AG09309 (cell line): ENCODE measurements at regions not wholly inside any gene's neighbourhood (a gene's known extent, or its start where the extent isn't known, plus 50 kb on each side); places are given as distances from the start of the nearest gene placed in this dataset.
"Not testable (repeated sequence)": the region's sequence is repeated elsewhere in the genome, so short reads cannot be mapped to it uniquely, and the experiment has no call there.

Experiments used
- DNase-seq: peaks from one replicate; pipeline ENCODE4 v3.0.0-alpha.2; 2010; ENCODE audit warnings: low read depth
- H3K4me3 ChIP-seq: 2 replicates; pipeline ENCODE4 v1.5.1; 2011; ENCODE audit warnings: mild to moderate bottlenecking, low read depth, low read length, moderate library complexity; ENCODE audit not compliant: control insufficient read depth
- TF ChIP-seq, protein P1 (sequence below): IDR thresholded peaks from 2 replicates; pipeline ENCODE4 v1.5.1; 2011; ENCODE audit warnings: mild to moderate bottlenecking, low read depth, low read length, inconsistent platforms; ENCODE audit not compliant: insufficient read depth, control insufficient read depth; ENCODE audit errors: missing control alignments

DNA sequence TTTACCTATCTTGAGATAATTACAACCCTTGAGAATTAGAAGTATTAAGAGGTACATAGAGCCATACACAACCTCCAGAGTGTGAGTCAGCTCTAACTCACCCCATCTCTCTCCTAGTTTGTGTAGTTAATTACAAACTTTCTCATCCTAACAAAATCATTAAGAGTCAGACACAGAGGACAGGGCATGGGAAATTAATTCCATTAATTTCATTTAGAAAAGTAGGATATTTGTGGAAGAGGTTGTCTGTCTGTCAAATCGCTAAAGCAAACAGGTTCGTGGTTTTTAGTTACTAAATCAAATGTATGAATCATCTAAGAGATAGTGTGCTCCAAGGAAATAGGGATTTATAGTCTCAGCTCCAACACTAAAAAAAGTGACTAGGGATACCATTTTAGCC, 1261.4 kb upstream of the TENM4 start:
- H3K4me3 ChIP-seq: no peak overlapping the region
- DNase-seq: no peak
- TF ChIP-seq, protein P1, sequence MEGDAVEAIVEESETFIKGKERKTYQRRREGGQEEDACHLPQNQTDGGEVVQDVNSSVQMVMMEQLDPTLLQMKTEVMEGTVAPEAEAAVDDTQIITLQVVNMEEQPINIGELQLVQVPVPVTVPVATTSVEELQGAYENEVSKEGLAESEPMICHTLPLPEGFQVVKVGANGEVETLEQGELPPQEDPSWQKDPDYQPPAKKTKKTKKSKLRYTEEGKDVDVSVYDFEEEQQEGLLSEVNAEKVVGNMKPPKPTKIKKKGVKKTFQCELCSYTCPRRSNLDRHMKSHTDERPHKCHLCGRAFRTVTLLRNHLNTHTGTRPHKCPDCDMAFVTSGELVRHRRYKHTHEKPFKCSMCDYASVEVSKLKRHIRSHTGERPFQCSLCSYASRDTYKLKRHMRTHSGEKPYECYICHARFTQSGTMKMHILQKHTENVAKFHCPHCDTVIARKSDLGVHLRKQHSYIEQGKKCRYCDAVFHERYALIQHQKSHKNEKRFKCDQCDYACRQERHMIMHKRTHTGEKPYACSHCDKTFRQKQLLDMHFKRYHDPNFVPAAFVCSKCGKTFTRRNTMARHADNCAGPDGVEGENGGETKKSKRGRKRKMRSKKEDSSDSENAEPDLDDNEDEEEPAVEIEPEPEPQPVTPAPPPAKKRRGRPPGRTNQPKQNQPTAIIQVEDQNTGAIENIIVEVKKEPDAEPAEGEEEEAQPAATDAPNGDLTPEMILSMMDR: no peak

GRCh38 chr11:80700386-80700785, 1259.6 kb upstream of the TENM4 start:
- DNase-seq: no peak

DNA sequence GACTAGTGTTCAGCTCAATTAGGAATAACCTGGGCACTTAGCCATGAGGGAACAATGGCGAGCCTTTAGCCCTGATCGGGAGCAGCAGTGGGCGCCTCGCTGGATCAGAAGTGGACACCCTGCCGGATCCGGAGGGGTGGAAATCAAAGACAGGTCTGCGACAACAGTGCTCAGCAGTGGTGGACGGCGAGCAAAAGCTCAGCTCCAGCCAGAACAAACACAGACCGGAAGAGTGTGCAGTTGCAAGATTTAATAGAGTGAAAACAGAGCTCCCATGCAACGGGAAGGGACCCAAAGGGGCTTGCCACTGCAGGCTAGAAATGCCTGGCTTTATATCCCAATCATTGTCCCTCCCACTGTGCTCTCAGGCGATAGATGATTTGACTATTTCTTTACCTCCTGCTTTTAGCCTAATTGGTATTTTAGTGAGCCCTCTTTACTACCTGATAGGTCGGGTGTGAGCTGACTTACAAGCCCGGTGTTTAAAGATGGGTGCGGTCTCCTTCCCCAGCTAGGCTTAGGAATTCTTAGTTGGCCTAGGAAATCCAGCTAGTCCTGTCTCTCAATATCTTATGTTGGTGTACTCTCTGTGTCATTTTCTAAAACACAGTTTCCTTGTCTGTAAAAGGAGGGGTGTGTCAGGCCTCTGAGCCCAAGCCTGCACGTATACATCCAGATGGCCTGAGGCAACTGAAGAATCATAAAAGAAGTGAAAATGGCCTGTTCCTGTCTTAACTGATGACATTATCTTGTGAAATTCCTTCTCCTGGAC, 1258.8 kb upstream of the TENM4 start:
- DNase-seq, H3K4me3 ChIP-seq: not testable (repeated sequence)

More at GRCh38 chr11:80700386-80700785, 1259.6 kb upstream of the TENM4 start:
- no peak overlapping the region for H3K4me3 ChIP-seq
- TF ChIP-seq, protein P1: no peak

DNA sequence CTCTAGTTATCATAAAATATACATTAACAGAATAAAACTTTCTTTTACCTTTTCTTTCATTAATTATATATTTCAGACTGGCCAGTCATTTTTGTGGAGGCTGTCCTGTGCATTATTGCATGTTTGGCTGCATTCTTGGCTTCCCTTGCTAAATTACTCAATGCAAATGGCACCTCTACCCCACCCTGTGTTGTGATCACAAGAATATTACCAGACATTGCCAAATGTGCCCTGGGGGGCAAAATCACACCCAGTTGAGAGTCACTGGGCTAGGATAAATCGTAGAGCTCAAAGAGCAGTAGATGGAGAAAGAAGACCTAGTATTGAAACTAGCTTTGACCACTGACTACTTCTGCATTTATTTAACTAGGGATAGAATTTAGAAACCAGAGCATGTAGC, 1257.8 kb upstream of the TENM4 start:
- TF ChIP-seq, protein P1: no peak
- H3K4me3 ChIP-seq: no peak overlapping the region
- DNase-seq: no peak

GRCh38 chr11:80694385-80694784, 1253.6 kb upstream of the TENM4 start:
- no peak overlapping the region for H3K4me3 ChIP-seq
- no peak for DNase-seq
- TF ChIP-seq, protein P1: no peak

GRCh38 chr11:80687941-80688340, 1247.1 kb upstream of the TENM4 start:
- H3K4me3 ChIP-seq: no peak overlapping the region
- TF ChIP-seq, protein P1: no peak
- no peak for DNase-seq

DNA sequence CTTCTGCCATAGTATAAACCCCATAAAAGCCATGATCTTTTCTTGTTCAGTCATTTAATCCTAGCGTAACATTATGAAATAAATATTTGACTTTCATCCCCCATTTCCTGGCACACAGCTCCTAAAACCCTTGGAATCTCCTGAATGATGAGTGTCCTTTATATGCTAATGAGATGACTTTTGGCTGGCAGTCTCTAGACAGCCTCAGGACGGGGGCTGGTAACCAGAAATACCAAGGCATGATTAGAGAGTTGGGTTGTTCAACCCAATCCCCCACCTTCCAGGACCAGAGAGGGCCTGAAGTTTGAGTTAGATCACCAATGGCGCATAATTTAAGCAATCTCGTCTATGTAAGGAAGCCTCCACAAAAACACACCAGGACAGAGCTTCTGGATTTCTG, 1246.1 kb upstream of the TENM4 start:
- no peak for DNase-seq
- TF ChIP-seq, protein P1: no peak
- H3K4me3 ChIP-seq: no peak overlapping the region
